Stimulated activated naive CD8-positive, alpha-beta T cell treated with anti-CD3 and anti-CD28 coated beads, Interleukin-15, amount 100 ng/mL, for 72 hours (primary cell): ENCODE measurements at regions not wholly inside any gene's neighbourhood (a gene's known extent, or its start where the extent isn't known, plus 50 kb on each side); places are given as distances from the start of the nearest gene placed in this dataset.

Source experiments
- ATAC-seq: fragments of 150-1000 bp; cut with Tn5 transposase; 2 replicates; pipeline ENCODE4 v1.10.0; 2021; ENCODE audit warnings: mild to moderate bottlenecking, moderate library complexity
- DNase-seq, 2 donors: peaks; one replicate each; pipeline ENCODE4 v3.0.0; 2021 to 2022
- H3K27ac Mint-ChIP-seq, 2 donors: one replicate each; pipeline ENCODE4 v1.8.0; 2022; ENCODE audit warnings: mild to moderate bottlenecking in 2 of 2, mixed read lengths in 2 of 2, moderate library complexity in 2 of 2
- H3K27me3 Mint-ChIP-seq: one replicate; pipeline ENCODE4 v1.8.0; 2022; ENCODE audit warnings: mixed read lengths
- H3K4me1 Mint-ChIP-seq: one replicate; pipeline ENCODE4 v1.8.0; 2022; ENCODE audit warnings: mild to moderate bottlenecking, mixed read lengths
- H3K4me3 Mint-ChIP-seq, 2 donors: one replicate each; pipeline ENCODE4 v1.8.0; 2022; ENCODE audit warnings: mild to moderate bottlenecking in 2 of 2, mixed read lengths in 2 of 2, moderate library complexity in 1 of 2
- H3K9me3 Mint-ChIP-seq, 2 donors: one replicate each; pipeline ENCODE4 v1.8.0; 2022; ENCODE audit warnings: mixed read lengths in 2 of 2

GRCh38 chr7:126213876-126214275, 1038.9 kb downstream of the GRM8 start:
- H3K4me1 Mint-ChIP-seq = no peaks in the 10 kb centered on the region
- DNase-seq (no peak), ATAC-seq (no peak)
- H3K27ac Mint-ChIP-seq = no peak overlapping the region
- H3K27me3 Mint-ChIP-seq = no peaks in the 10 kb centered on the region
- H3K4me3 Mint-ChIP-seq = no peak overlapping the region
- H3K9me3 Mint-ChIP-seq = peaks cover 0 to 4% of the 10 kb centered on the region in 2 donors

GRCh38 chr7:126211875-126212274, 1040.9 kb downstream of the GRM8 start:
- H3K9me3 Mint-ChIP-seq = peaks cover 0 to 4% of the 10 kb centered on the region in 2 donors
- no peaks in the 10 kb centered on the region for H3K27me3 Mint-ChIP-seq
- H3K4me3 Mint-ChIP-seq = no peak overlapping the region
- no peaks in the 10 kb centered on the region for H3K4me1 Mint-ChIP-seq
- no peak overlapping the region for H3K27ac Mint-ChIP-seq
- DNase-seq = no peak
- ATAC-seq = no peak

GRCh38 chr7:126210707-126211106, 1042.0 kb downstream of the GRM8 start:
- H3K4me1 Mint-ChIP-seq = no peaks in the 10 kb centered on the region
- H3K27ac Mint-ChIP-seq = no peak overlapping the region
- ATAC-seq (no peak), DNase-seq (no peak)
- H3K4me3 Mint-ChIP-seq = no peak overlapping the region
- H3K27me3 Mint-ChIP-seq = no peaks in the 10 kb centered on the region
- H3K9me3 Mint-ChIP-seq = peaks cover 0 to 4% of the 10 kb centered on the region in 2 donors

- Mint-ChIP-seq H3K9me3 (no peaks in the 10 kb centered on the region), H3K27me3 (no peaks in the 10 kb centered on the region), H3K4me3 (no peak overlapping the region), H3K27ac (no peak overlapping the region), H3K4me1 (no peaks in the 10 kb centered on the region)
- ATAC-seq (no peak), DNase-seq (no peak)
Observed at GRCh38 chr7:126203185-126203584, 1049.6 kb downstream of the GRM8 start.

GRCh38 chr7:126202177-126202576, 1050.6 kb downstream of the GRM8 start:
- Mint-ChIP-seq H3K27me3 (no peaks in the 10 kb centered on the region), H3K4me1 (no peaks in the 10 kb centered on the region), H3K4me3 (no peak overlapping the region), H3K27ac (no peak overlapping the region), H3K9me3 (no peaks in the 10 kb centered on the region)
- DNase-seq = no peak
- ATAC-seq = no peak

GRCh38 chr7:126185959-126186580, 1066.7 kb downstream of the GRM8 start:
- H3K9me3 Mint-ChIP-seq = peaks cover 27 to 28% of the 10 kb centered on the region in 2 donors
- H3K4me3 Mint-ChIP-seq = no peak overlapping the region
- DNase-seq (no peak), ATAC-seq (no peak)
- no peaks in the 10 kb centered on the region for H3K4me1 Mint-ChIP-seq
- no peaks in the 10 kb centered on the region for H3K27me3 Mint-ChIP-seq
- peak overlapping the region in 1 of 2 donors; percentile 42 for H3K27ac Mint-ChIP-seq

GRCh38 chr7:126179916-126180315, 1072.8 kb downstream of the GRM8 start:
- no peak for ATAC-seq
- Mint-ChIP-seq H3K27me3 (no peaks in the 10 kb centered on the region), H3K27ac (no peak overlapping the region), H3K9me3 (peaks cover 0 to 19% of the 10 kb centered on the region in 2 donors), H3K4me3 (no peak overlapping the region), H3K4me1 (no peaks in the 10 kb centered on the region)
- no peak for DNase-seq

- Mint-ChIP-seq H3K9me3 (peaks cover 0 to 23% of the 10 kb centered on the region in 2 donors), H3K4me3 (no peak overlapping the region), H3K27me3 (no peaks in the 10 kb centered on the region), H3K4me1 (no peaks in the 10 kb centered on the region), H3K27ac (no peak overlapping the region)
- no peak for ATAC-seq
- DNase-seq = no peak
Observed at GRCh38 chr7:126178865-126179264, 1073.9 kb downstream of the GRM8 start.

GRCh38 chr7:126177782-126178181, 1075.0 kb downstream of the GRM8 start:
- no peak overlapping the region for H3K27ac Mint-ChIP-seq
- no peak for DNase-seq
- ATAC-seq = no peak
- H3K9me3 Mint-ChIP-seq = peaks cover 0 to 15% of the 10 kb centered on the region in 2 donors
- H3K4me3 Mint-ChIP-seq = no peak overlapping the region
- H3K4me1 Mint-ChIP-seq = no peaks in the 10 kb centered on the region
- H3K27me3 Mint-ChIP-seq = no peaks in the 10 kb centered on the region

- Mint-ChIP-seq H3K4me1 (no peaks in the 10 kb centered on the region), H3K4me3 (no peak overlapping the region), H3K9me3 (no peaks in the 10 kb centered on the region), H3K27ac (no peak overlapping the region), H3K27me3 (no peaks in the 10 kb centered on the region)
- ATAC-seq (no peak), DNase-seq (no peak)
Observed at GRCh38 chr7:126166645-126167044, 1086.1 kb downstream of the GRM8 start.

- no peaks in the 10 kb centered on the region for H3K9me3 Mint-ChIP-seq
- H3K27ac Mint-ChIP-seq = no peak overlapping the region
- ATAC-seq (no peak), DNase-seq (no peak)
- no peaks in the 10 kb centered on the region for H3K4me1 Mint-ChIP-seq
- H3K27me3 Mint-ChIP-seq = no peaks in the 10 kb centered on the region
- H3K4me3 Mint-ChIP-seq = no peak overlapping the region
Observed at GRCh38 chr7:126163647-126164046, 1089.1 kb downstream of the GRM8 start.

GRCh38 chr7:126157391-126157790, 1095.3 kb downstream of the GRM8 start:
- Mint-ChIP-seq H3K4me3 (no peak overlapping the region), H3K27ac (no peak overlapping the region), H3K27me3 (no peaks in the 10 kb centered on the region), H3K9me3 (no peaks in the 10 kb centered on the region), H3K4me1 (no peaks in the 10 kb centered on the region)
- ATAC-seq (no peak), DNase-seq (no peak)

GRCh38 chr7:126150278-126150958, 1102.3 kb downstream of the GRM8 start:
- H3K27ac Mint-ChIP-seq = no peak overlapping the region
- no peaks in the 10 kb centered on the region for H3K4me1 Mint-ChIP-seq

GRCh38 chr7:126140858-126141466, 1111.8 kb downstream of the GRM8 start:
- Mint-ChIP-seq H3K9me3 (peaks cover 0 to 6% of the 10 kb centered on the region in 2 donors), H3K27me3 (no peaks in the 10 kb centered on the region), H3K4me1 (no peaks in the 10 kb centered on the region), H3K27ac (no peak overlapping the region), H3K4me3 (no peak overlapping the region)
- no peak for ATAC-seq
- no peak for DNase-seq

More at GRCh38 chr7:126150278-126150958, 1102.3 kb downstream of the GRM8 start:
- Mint-ChIP-seq H3K27me3 (no peaks in the 10 kb centered on the region), H3K4me3 (no peak overlapping the region), H3K9me3 (peaks cover 5 to 6% of the 10 kb centered on the region in 2 donors)
- DNase-seq (no peak), ATAC-seq (no peak)

- DNase-seq (no peak), ATAC-seq (no peak)
- Mint-ChIP-seq H3K27me3 (no peaks in the 10 kb centered on the region), H3K4me1 (no peaks in the 10 kb centered on the region), H3K9me3 (peaks cover 17 to 18% of the 10 kb centered on the region in 2 donors), H3K4me3 (no peak overlapping the region), H3K27ac (no peak overlapping the region)
Observed at GRCh38 chr7:126119981-126120380, 1132.8 kb downstream of the GRM8 start.

GRCh38 chr7:126103582-126103981, 1149.2 kb downstream of the GRM8 start:
- Mint-ChIP-seq H3K27me3 (no peaks in the 10 kb centered on the region), H3K4me3 (no peak overlapping the region), H3K9me3 (peaks cover 21 to 37% of the 10 kb centered on the region in 2 donors), H3K4me1 (no peaks in the 10 kb centered on the region), H3K27ac (no peak overlapping the region)
- no peak for DNase-seq
- no peak for ATAC-seq
